ENCODE measurements at regions not wholly inside any gene's neighbourhood (a gene's known extent, or its start where the extent isn't known, plus 50 kb on each side); places are given as distances from the start of the nearest gene placed in this dataset.

GRCh38 chr12:124433147-124433874 lies 134.1 kb downstream of the NCOR2 start:
- no peak for TF ChIP-seq POLR2A (IDR thresholded peaks at IDR 0.05)
- TF ChIP-seq, protein P1, sequence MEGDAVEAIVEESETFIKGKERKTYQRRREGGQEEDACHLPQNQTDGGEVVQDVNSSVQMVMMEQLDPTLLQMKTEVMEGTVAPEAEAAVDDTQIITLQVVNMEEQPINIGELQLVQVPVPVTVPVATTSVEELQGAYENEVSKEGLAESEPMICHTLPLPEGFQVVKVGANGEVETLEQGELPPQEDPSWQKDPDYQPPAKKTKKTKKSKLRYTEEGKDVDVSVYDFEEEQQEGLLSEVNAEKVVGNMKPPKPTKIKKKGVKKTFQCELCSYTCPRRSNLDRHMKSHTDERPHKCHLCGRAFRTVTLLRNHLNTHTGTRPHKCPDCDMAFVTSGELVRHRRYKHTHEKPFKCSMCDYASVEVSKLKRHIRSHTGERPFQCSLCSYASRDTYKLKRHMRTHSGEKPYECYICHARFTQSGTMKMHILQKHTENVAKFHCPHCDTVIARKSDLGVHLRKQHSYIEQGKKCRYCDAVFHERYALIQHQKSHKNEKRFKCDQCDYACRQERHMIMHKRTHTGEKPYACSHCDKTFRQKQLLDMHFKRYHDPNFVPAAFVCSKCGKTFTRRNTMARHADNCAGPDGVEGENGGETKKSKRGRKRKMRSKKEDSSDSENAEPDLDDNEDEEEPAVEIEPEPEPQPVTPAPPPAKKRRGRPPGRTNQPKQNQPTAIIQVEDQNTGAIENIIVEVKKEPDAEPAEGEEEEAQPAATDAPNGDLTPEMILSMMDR (IDR thresholded peaks at IDR 0.05) = no peak
